ENCODE measurements at regions not wholly inside any gene's neighbourhood (a gene's known extent, or its start where the extent isn't known, plus 50 kb on each side); places are given as distances from the start of the nearest gene placed in this dataset.

DNA sequence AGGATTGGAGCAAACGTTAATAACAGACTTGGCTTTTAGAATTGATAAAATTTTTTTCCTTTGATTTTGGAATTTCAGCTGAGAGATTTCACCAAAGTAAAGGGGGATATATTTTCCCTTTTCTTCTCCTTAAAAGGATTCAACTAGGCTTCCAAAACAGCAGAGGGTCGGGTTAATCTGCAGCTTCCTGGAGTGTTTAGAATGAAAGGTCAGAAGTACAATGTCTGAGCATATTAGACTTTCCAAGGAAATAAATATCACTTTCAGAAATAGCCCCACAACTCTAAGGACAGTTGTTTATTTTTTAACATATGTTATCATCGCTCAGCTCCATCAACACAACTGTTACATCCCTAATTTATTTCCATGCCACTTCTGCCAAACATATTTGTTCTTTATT, 1532.9 kb upstream of the RAG2 start (continued):
- TF ChIP-seq, protein P1, sequence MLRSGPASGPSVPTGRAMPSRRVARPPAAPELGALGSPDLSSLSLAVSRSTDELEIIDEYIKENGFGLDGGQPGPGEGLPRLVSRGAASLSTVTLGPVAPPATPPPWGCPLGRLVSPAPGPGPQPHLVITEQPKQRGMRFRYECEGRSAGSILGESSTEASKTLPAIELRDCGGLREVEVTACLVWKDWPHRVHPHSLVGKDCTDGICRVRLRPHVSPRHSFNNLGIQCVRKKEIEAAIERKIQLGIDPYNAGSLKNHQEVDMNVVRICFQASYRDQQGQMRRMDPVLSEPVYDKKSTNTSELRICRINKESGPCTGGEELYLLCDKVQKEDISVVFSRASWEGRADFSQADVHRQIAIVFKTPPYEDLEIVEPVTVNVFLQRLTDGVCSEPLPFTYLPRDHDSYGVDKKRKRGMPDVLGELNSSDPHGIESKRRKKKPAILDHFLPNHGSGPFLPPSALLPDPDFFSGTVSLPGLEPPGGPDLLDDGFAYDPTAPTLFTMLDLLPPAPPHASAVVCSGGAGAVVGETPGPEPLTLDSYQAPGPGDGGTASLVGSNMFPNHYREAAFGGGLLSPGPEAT (IDR thresholded peaks at IDR 0.05; ENCODE audit: low read depth): no peak
- TF ChIP-seq, protein P2, sequence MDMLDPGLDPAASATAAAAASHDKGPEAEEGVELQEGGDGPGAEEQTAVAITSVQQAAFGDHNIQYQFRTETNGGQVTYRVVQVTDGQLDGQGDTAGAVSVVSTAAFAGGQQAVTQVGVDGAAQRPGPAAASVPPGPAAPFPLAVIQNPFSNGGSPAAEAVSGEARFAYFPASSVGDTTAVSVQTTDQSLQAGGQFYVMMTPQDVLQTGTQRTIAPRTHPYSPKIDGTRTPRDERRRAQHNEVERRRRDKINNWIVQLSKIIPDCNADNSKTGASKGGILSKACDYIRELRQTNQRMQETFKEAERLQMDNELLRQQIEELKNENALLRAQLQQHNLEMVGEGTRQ (IDR thresholded peaks at IDR 0.05; ENCODE audit: borderline replicate concordance, low read depth, low read length): no peak
- no peak for TF ChIP-seq SMAD5 (IDR thresholded peaks at IDR 0.05; ENCODE audit: low read depth)
- no peak for TF ChIP-seq MEF2A (IDR thresholded peaks at IDR 0.05; ENCODE audit: insufficient read depth, low read depth, low read length)

DNA sequence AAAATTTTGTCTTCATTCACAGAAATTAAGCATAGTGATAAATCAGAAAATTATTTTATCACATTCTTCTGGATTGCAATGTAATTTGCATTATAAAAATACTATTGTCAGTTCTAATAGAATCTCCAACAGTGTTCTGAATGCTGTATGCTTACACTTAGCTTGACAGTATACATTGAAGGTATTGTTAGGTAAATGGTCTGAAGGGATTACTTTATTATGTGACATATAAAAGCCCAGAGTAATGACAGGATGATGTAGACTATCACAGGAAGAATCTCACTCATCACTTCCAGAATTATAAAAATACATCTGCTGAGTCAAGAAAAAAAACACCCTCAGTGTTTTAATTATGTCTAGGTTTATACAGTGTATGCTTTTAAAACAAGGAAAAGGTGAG, 1532.5 kb upstream of the RAG2 start:
- Histone ChIP-seq H3K9me3 (replicated peaks; ENCODE audit: control insufficient read depth, insufficient read depth, low read length) (no peaks in the 10 kb centered on the region), H3K27ac (ENCODE audit: control insufficient read depth, insufficient read depth) (no peak overlapping the region), H3K9ac (ENCODE audit: control insufficient read depth, insufficient read depth, low read length) (no peak overlapping the region), H3K4me3 (no peak overlapping the region), H3K4me2 (ENCODE audit: control insufficient read depth, insufficient read depth) (no peak overlapping the region), H4K20me1 (ENCODE audit: control insufficient read depth, insufficient read depth) (no peaks in the 10 kb centered on the region), H3K36me3 (ENCODE audit: control insufficient read depth in 2 of 2, insufficient read depth in 2 of 2, low read length in 1 of 2) (no peaks in the 10 kb centered on the region), H3K27me3 (replicated peaks in 1 of 2; ENCODE audit: control insufficient read depth in 2 of 2, insufficient read depth in 2 of 2, low read length in 1 of 2) (no peaks in the 10 kb centered on the region), H3K79me2 (ENCODE audit: control insufficient read depth, insufficient read depth, low read length) (no peaks in the 10 kb centered on the region), H2AFZ (ENCODE audit: control insufficient read depth, low read depth, low read length) (no peak overlapping the region), H3K4me1 (ENCODE audit: control insufficient read depth, insufficient read depth, low read length) (no peaks in the 10 kb centered on the region)
- TF ChIP-seq RBBP5 (conservative IDR thresholded peaks at IDR 0.05): no peak
- TF ChIP-seq SREBF1 (IDR thresholded peaks at IDR 0.05; ENCODE audit: low read length): no peak
- no peak for TF ChIP-seq DPF2 (IDR thresholded peaks at IDR 0.05)
- no peak for TF ChIP-seq SMAD5 (IDR thresholded peaks at IDR 0.05; ENCODE audit: low read depth)
- no peak for TF ChIP-seq CHD1 (IDR thresholded peaks at IDR 0.05; ENCODE audit: low read depth, low read length)
- TF ChIP-seq NR2F1 (conservative IDR thresholded peaks at IDR 0.05): no peak
- TF ChIP-seq ZSCAN29 (IDR thresholded peaks at IDR 0.05): no peak
- TF ChIP-seq SMAD1 (IDR thresholded peaks at IDR 0.05; ENCODE audit: low read depth, partially characterized antibody): no peak
- TF ChIP-seq LARP7 (IDR thresholded peaks at IDR 0.05): no peak
- no peak for TF ChIP-seq ZNF207 (IDR thresholded peaks at IDR 0.05; ENCODE audit: borderline replicate concordance)
- TF ChIP-seq, protein P3, sequence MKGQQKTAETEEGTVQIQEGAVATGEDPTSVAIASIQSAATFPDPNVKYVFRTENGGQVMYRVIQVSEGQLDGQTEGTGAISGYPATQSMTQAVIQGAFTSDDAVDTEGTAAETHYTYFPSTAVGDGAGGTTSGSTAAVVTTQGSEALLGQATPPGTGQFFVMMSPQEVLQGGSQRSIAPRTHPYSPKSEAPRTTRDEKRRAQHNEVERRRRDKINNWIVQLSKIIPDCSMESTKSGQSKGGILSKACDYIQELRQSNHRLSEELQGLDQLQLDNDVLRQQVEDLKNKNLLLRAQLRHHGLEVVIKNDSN (IDR thresholded peaks at IDR 0.05; ENCODE audit: borderline replicate concordance, extremely low read length, insufficient read depth, low read depth, low read length): no peak
- TF ChIP-seq, protein P4, sequence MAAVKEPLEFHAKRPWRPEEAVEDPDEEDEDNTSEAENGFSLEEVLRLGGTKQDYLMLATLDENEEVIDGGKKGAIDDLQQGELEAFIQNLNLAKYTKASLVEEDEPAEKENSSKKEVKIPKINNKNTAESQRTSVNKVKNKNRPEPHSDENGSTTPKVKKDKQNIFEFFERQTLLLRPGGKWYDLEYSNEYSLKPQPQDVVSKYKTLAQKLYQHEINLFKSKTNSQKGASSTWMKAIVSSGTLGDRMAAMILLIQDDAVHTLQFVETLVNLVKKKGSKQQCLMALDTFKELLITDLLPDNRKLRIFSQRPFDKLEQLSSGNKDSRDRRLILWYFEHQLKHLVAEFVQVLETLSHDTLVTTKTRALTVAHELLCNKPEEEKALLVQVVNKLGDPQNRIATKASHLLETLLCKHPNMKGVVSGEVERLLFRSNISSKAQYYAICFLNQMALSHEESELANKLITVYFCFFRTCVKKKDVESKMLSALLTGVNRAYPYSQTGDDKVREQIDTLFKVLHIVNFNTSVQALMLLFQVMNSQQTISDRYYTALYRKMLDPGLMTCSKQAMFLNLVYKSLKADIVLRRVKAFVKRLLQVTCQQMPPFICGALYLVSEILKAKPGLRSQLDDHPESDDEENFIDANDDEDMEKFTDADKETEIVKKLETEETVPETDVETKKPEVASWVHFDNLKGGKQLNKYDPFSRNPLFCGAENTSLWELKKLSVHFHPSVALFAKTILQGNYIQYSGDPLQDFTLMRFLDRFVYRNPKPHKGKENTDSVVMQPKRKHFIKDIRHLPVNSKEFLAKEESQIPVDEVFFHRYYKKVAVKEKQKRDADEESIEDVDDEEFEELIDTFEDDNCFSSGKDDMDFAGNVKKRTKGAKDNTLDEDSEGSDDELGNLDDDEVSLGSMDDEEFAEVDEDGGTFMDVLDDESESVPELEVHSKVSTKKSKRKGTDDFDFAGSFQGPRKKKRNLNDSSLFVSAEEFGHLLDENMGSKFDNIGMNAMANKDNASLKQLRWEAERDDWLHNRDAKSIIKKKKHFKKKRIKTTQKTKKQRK (IDR thresholded peaks at IDR 0.05; ENCODE audit: low read depth, low read length): no peak
- TF ChIP-seq CREB1 (IDR thresholded peaks at IDR 0.05; ENCODE audit: low read depth): no peak
- no peak for TF ChIP-seq YBX1 (IDR thresholded peaks at IDR 0.05)
- TF ChIP-seq, protein P5, sequence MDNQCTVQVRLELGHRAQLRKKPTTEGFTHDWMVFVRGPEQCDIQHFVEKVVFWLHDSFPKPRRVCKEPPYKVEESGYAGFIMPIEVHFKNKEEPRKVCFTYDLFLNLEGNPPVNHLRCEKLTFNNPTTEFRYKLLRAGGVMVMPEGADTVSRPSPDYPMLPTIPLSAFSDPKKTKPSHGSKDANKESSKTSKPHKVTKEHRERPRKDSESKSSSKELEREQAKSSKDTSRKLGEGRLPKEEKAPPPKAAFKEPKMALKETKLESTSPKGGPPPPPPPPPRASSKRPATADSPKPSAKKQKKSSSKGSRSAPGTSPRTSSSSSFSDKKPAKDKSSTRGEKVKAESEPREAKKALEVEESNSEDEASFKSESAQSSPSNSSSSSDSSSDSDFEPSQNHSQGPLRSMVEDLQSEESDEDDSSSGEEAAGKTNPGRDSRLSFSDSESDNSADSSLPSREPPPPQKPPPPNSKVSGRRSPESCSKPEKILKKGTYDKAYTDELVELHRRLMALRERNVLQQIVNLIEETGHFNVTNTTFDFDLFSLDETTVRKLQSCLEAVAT (IDR thresholded peaks at IDR 0.05): no peak
- ChIA-PET SMC1A (ENCODE audit: uncharacterized antibody, unreplicated experiment) (no interaction called here), POLR2A (no interaction called here), CTCF (no interaction called here), RAD21 (ENCODE audit: unreplicated experiment) (no interaction called here)
- ATAC-seq (no peak), DNase-seq (ENCODE audit: low read depth, low spot score) (no peak), FAIRE-seq (no peak)
- intact Hi-C loops (cut with micrococcal nuclease; ENCODE audit: unreplicated experiment): no loop called here
- BruUV-seq (replicated peaks): no TSS peak
- in situ Hi-C loops (cut with MboI): no loop called here

Measured in GM12878 (cell line).